Mesendoderm (in vitro differentiated cells): ENCODE measurements at regions not wholly inside any gene's neighbourhood (a gene's known extent, or its start where the extent isn't known, plus 50 kb on each side); places are given as distances from the start of the nearest gene placed in this dataset.

Source experiments
- DNase-seq: peaks from one replicate; pipeline ENCODE4 v3.0.0; 2013
- H2AK5ac ChIP-seq: 2 replicates; pipeline ENCODE4 v1.6.1; 2013; ENCODE audit warnings: low read length, inconsistent platforms
- H2BK120ac ChIP-seq: 2 replicates; pipeline ENCODE4 v1.6.1; 2013; ENCODE audit warnings: low read depth, mild to moderate bottlenecking, low read length, moderate library complexity, mixed read lengths
- H2BK15ac ChIP-seq: replicated peaks from 2 replicates; pipeline ENCODE4 v1.6.1; 2013; ENCODE audit warnings: low read depth, mild to moderate bottlenecking, moderate library complexity
- H2BK5ac ChIP-seq: 2 replicates; pipeline ENCODE4 v1.6.1; 2013; ENCODE audit warnings: low read length, inconsistent platforms
- H3K18ac ChIP-seq: 2 replicates; pipeline ENCODE4 v1.6.1; 2013; ENCODE audit warnings: mild to moderate bottlenecking, low read length, mixed read lengths
- H3K23ac ChIP-seq: one replicate; pipeline ENCODE4 v1.6.1; 2013; ENCODE audit warnings: low read length
- H3K27ac ChIP-seq: 2 replicates; pipeline ENCODE4 v1.5.1; 2013; ENCODE audit warnings: low read depth, mild to moderate bottlenecking, inconsistent platforms, low read length, moderate library complexity
- H3K27me3 ChIP-seq: 2 replicates; pipeline ENCODE4 v1.6.1; 2013; ENCODE audit warnings: low read length, control low read depth, mild to moderate bottlenecking, inconsistent platforms; ENCODE audit not compliant: insufficient read depth, poor library complexity
- H3K36me3 ChIP-seq: 2 replicates; pipeline ENCODE4 v1.6.1; 2013; ENCODE audit warnings: low read length, inconsistent platforms; ENCODE audit not compliant: control insufficient read depth, insufficient read depth
- H3K4ac ChIP-seq: one replicate; pipeline ENCODE4 v1.6.1; 2013; ENCODE audit warnings: low read depth, mild to moderate bottlenecking, low read length, moderate library complexity
- H3K4me1 ChIP-seq: 2 replicates; pipeline ENCODE4 v1.6.1; 2013; ENCODE audit warnings: low read depth, low read length, inconsistent platforms; ENCODE audit not compliant: control insufficient read depth
- H3K4me2 ChIP-seq: 2 replicates; pipeline ENCODE4 v1.6.1; 2013; ENCODE audit warnings: low read length
- H3K4me3 ChIP-seq: 2 replicates; pipeline ENCODE4 v1.5.1; 2013; ENCODE audit warnings: mild to moderate bottlenecking, low read length
- H3K56ac ChIP-seq: one replicate; pipeline ENCODE4 v1.6.1; 2013; ENCODE audit warnings: low read length
- H3K79me1 ChIP-seq: 2 replicates; pipeline ENCODE4 v1.6.1; 2013; ENCODE audit warnings: low read length, inconsistent platforms
- H3K79me2 ChIP-seq: 2 replicates; pipeline ENCODE4 v1.6.1; 2013; ENCODE audit warnings: mild to moderate bottlenecking, low read length; ENCODE audit not compliant: control insufficient read depth, insufficient read depth
- H3K9ac ChIP-seq: 2 replicates; pipeline ENCODE4 v1.6.1; 2013; ENCODE audit warnings: low read length, inconsistent platforms
- H4K5ac ChIP-seq: one replicate; pipeline ENCODE4 v1.6.1; 2013; ENCODE audit warnings: low read length
- H4K8ac ChIP-seq: one replicate; pipeline ENCODE4 v1.6.1; 2013; ENCODE audit warnings: low read depth, mild to moderate bottlenecking, control low read depth, low read length, moderate library complexity
- WGBS: extraction: QIAGEN DNeasy Blood & Tissue Kit; methylation state at CpG from one replicate; pipeline ENCODE4 v1.1.7; 2013; ENCODE audit warnings: low lambda C conversion rate, missing lambda C conversion rate; ENCODE audit not compliant: insufficient coverage; ENCODE audit errors: extremely low coverage; 5-methylcytosine and 5-hydroxymethylcytosine counted together

- no CpG with 5 or more reads among the region's 10 CpGs for WGBS
- H3K9ac ChIP-seq, result no peak overlapping the region
- no peak overlapping the region for H3K18ac ChIP-seq
- no peak overlapping the region for H3K23ac ChIP-seq
- H4K8ac ChIP-seq, result no peak overlapping the region
- no peaks in the 10 kb centered on the region for H3K27me3 ChIP-seq
- H2AK5ac ChIP-seq, result no peak overlapping the region
- no peak overlapping the region for H3K27ac ChIP-seq
- DNase-seq, result no peak
- no peak overlapping the region for H4K5ac ChIP-seq
- H3K4me2 ChIP-seq, result no peak overlapping the region
- no peak overlapping the region for H2BK120ac ChIP-seq
- no peaks in the 10 kb centered on the region for H3K79me2 ChIP-seq
- H3K79me1 ChIP-seq, result no peaks in the 10 kb centered on the region
- H3K56ac ChIP-seq, result no peak overlapping the region
- no peaks in the 10 kb centered on the region for H3K36me3 ChIP-seq
- H3K4ac ChIP-seq, result no peak overlapping the region
- H2BK5ac ChIP-seq, result no peak overlapping the region
- no peaks in the 10 kb centered on the region for H3K4me1 ChIP-seq
- H3K4me3 ChIP-seq, result no peak overlapping the region
- H2BK15ac ChIP-seq, result no peak overlapping the region
These were observed 220.4 kb upstream of the SLC35G4 start for GRCh38 chr18:11388755-11389680.

GRCh38 chr18:11387880-11388279 is 221.5 kb upstream of the SLC35G4 start:
- no peak overlapping the region for H3K4ac ChIP-seq
- no peaks in the 10 kb centered on the region for H3K4me1 ChIP-seq
- DNase-seq, result peak; percentile 53
- no peaks in the 10 kb centered on the region for H3K36me3 ChIP-seq
- H3K79me2 ChIP-seq, result no peaks in the 10 kb centered on the region
- no peak overlapping the region for H3K27ac ChIP-seq
- no CpG with 5 or more reads among the region's 4 CpGs for WGBS
- no peak overlapping the region for H3K23ac ChIP-seq
- no peak overlapping the region for H4K5ac ChIP-seq
- no peak overlapping the region for H3K56ac ChIP-seq
- no peak overlapping the region for H2BK120ac ChIP-seq
- H3K27me3 ChIP-seq, result no peaks in the 10 kb centered on the region
- H3K79me1 ChIP-seq, result no peaks in the 10 kb centered on the region
- no peak overlapping the region for H2BK15ac ChIP-seq
- no peak overlapping the region for H3K4me2 ChIP-seq
- no peak overlapping the region for H2AK5ac ChIP-seq
- no peak overlapping the region for H4K8ac ChIP-seq
- no peak overlapping the region for H2BK5ac ChIP-seq
- H3K9ac ChIP-seq, result no peak overlapping the region
- H3K18ac ChIP-seq, result no peak overlapping the region
- no peak overlapping the region for H3K4me3 ChIP-seq

DNA sequence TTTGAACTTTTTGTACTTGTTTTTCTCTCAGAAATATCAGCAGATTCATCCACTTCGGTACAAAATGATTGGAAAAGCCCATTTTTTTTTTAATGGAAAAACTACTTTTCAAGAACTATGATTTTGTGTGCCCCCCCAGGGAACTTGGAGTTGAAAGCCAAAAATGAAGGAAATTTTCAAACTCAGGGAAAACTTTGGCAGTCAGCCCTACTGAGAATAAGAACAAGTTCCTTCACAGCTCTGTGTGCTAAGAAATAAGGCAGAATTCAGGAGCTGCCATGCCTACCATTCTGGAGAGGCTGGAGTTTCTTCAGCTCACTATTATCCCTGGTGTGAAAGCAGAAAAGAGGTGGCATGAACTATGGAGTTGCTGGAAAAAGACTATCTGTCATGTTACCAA is 226.0 kb upstream of the SLC35G4 start:
- no CpG with 5 or more reads among the region's 1 CpG for WGBS

GRCh38 chr18:11380968-11381367 is 228.4 kb upstream of the SLC35G4 start:
- H3K9ac ChIP-seq, result no peak overlapping the region
- H3K27ac ChIP-seq, result no peak overlapping the region

More for the DNA sequence above, 226.0 kb upstream of the SLC35G4 start:
- Histone ChIP-seq H2BK120ac (no peak overlapping the region), H3K4me3 (no peak overlapping the region), H3K79me2 (no peaks in the 10 kb centered on the region), H4K8ac (no peak overlapping the region), H2BK15ac (no peak overlapping the region), H3K23ac (no peak overlapping the region), H4K5ac (no peak overlapping the region), H3K4me1 (no peaks in the 10 kb centered on the region), H2BK5ac (no peak overlapping the region), H3K4me2 (no peak overlapping the region), H3K79me1 (no peaks in the 10 kb centered on the region), H3K4ac (no peak overlapping the region), H3K36me3 (no peaks in the 10 kb centered on the region), H3K27me3 (no peaks in the 10 kb centered on the region), H2AK5ac (no peak overlapping the region), H3K56ac (no peak overlapping the region), H3K18ac (no peak overlapping the region), H3K27ac (no peak overlapping the region), H3K9ac (no peak overlapping the region)
- DNase-seq, result no peak

DNA sequence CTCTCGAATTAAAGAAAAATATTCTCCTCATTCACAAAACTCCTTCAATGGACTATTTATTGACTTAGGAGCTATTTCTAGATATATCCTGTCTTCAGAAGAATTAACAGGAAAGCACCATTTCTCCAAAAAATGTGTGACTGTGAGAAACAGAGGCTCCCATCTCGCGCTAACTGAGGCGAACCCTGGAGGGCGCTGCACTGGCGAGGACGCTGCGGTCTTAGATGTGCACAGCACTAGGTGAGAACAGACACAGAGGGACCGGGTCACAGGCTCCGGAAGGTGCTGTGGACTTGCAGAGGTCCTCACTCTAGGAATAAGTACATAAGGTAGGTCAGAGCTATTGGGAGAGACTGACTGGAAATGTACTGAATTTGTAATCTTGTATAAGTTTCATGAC is 229.7 kb upstream of the SLC35G4 start:
- H3K79me1 ChIP-seq, result no peaks in the 10 kb centered on the region
- no peak for DNase-seq
- no peak overlapping the region for H2AK5ac ChIP-seq
- no peak overlapping the region for H2BK15ac ChIP-seq
- no peaks in the 10 kb centered on the region for H3K27me3 ChIP-seq
- WGBS, result no CpG with 5 or more reads among the region's 10 CpGs
- H4K5ac ChIP-seq, result no peak overlapping the region
- H3K79me2 ChIP-seq, result no peaks in the 10 kb centered on the region
- no peak overlapping the region for H4K8ac ChIP-seq
- H3K9ac ChIP-seq, result no peak overlapping the region
- no peaks in the 10 kb centered on the region for H3K36me3 ChIP-seq
- no peak overlapping the region for H3K23ac ChIP-seq
- no peak overlapping the region for H2BK120ac ChIP-seq
- H3K18ac ChIP-seq, result no peak overlapping the region
- no peak overlapping the region for H2BK5ac ChIP-seq
- no peak overlapping the region for H3K56ac ChIP-seq
- no peak overlapping the region for H3K27ac ChIP-seq
- H3K4me3 ChIP-seq, result no peak overlapping the region
- H3K4me1 ChIP-seq, result no peaks in the 10 kb centered on the region
- H3K4me2 ChIP-seq, result no peak overlapping the region
- no peak overlapping the region for H3K4ac ChIP-seq

More at GRCh38 chr18:11380968-11381367, 228.4 kb upstream of the SLC35G4 start:
- H3K27me3 ChIP-seq, result no peaks in the 10 kb centered on the region
- no peak overlapping the region for H4K8ac ChIP-seq
- H3K4me3 ChIP-seq, result no peak overlapping the region
- H2BK120ac ChIP-seq, result no peak overlapping the region
- no peak overlapping the region for H2AK5ac ChIP-seq
- H3K4me2 ChIP-seq, result no peak overlapping the region
- H3K79me1 ChIP-seq, result no peaks in the 10 kb centered on the region
- H3K4me1 ChIP-seq, result no peaks in the 10 kb centered on the region
- no peak overlapping the region for H3K18ac ChIP-seq
- H3K79me2 ChIP-seq, result no peaks in the 10 kb centered on the region
- H3K56ac ChIP-seq, result no peak overlapping the region
- H3K4ac ChIP-seq, result no peak overlapping the region
- H3K23ac ChIP-seq, result no peak overlapping the region
- H2BK15ac ChIP-seq, result no peak overlapping the region
- no peak overlapping the region for H2BK5ac ChIP-seq
- no peak for DNase-seq
- no peaks in the 10 kb centered on the region for H3K36me3 ChIP-seq
- no peak overlapping the region for H4K5ac ChIP-seq
- no CpG with 5 or more reads among the region's 3 CpGs for WGBS
